IMR-90 (cell line): ENCODE measurements at regions not wholly inside any gene's neighbourhood (a gene's known extent, or its start where the extent isn't known, plus 50 kb on each side); places are given as distances from the start of the nearest gene placed in this dataset.

Experiments
- ATAC-seq: fragments of 200-7000 bp; cut with Tn5 transposase; 2 replicates; pipeline ENCODE4 v1.9.1; 2020; ENCODE audit warnings: low read depth, mild to moderate bottlenecking, moderate library complexity
- BruUV-seq: library from RNA; stranded (reverse); fragments of 400-500 nt; replicated peaks from 2 replicates; lab custom pipeline; 2021; lab: Mats Ljungman, UMichigan
- CTCF ChIA-PET: fragments of 300-600 bp; formaldehyde crosslinking; extraction: SDS; loops from one replicate; lab custom pipeline; 2021; ENCODE audit warnings: antibody characterized with exemption; lab: Yijun Ruan, JAX
- POLR2A ChIA-PET: fragments of 300-600 bp; sonication (Branson Sonifier 250); formaldehyde crosslinking; loops from one replicate; lab custom pipeline; 2022; ENCODE audit warnings: antibody characterized with exemption; ENCODE audit not compliant: unreplicated experiment; lab: Charles Lee
- DNase-seq: peaks from one replicate; pipeline ENCODE4 v3.0.0; 2013
- H2AFZ ChIP-seq: replicated peaks from 2 replicates; pipeline ENCODE3; 2013; ENCODE audit warnings: low read length, mild to moderate bottlenecking; ENCODE audit not compliant: poor library complexity
- H2AK5ac ChIP-seq: 2 replicates; pipeline ENCODE4 v1.6.1; 2013; ENCODE audit warnings: low read depth, low read length, inconsistent platforms
- H2AK9ac ChIP-seq: replicated peaks from 2 replicates; pipeline ENCODE3; 2013; ENCODE audit warnings: mild to moderate bottlenecking, low read depth, low read length, moderate library complexity; ENCODE audit not compliant: poor library complexity
- H2BK120ac ChIP-seq: 2 replicates; pipeline ENCODE4 v1.6.1; 2013; ENCODE audit warnings: low read depth, low read length, inconsistent platforms
- H2BK15ac ChIP-seq: 3 replicates; pipeline ENCODE4 v1.6.1; 2013; ENCODE audit warnings: low read depth, low read length, inconsistent platforms
- H2BK20ac ChIP-seq: 2 replicates; pipeline ENCODE4 v1.6.1; 2013; ENCODE audit warnings: low read depth, mild to moderate bottlenecking, inconsistent platforms, low read length, moderate library complexity
- H2BK5ac ChIP-seq: 2 replicates; pipeline ENCODE4 v1.6.1; 2013; ENCODE audit warnings: mild to moderate bottlenecking, low read depth, low read length, inconsistent platforms; ENCODE audit not compliant: poor library complexity, severe bottlenecking
- H3K14ac ChIP-seq: replicated peaks from 2 replicates; pipeline ENCODE4 v1.6.1; 2013; ENCODE audit warnings: low read depth, low read length, inconsistent platforms
- H3K18ac ChIP-seq: 2 replicates; pipeline ENCODE4 v1.6.1; 2013; ENCODE audit warnings: low read depth, low read length, control low read depth
- H3K23ac ChIP-seq: 2 replicates; pipeline ENCODE4 v1.6.1; 2013; ENCODE audit warnings: low read depth, low read length, inconsistent platforms
- H3K27ac ChIP-seq: 2 replicates; pipeline ENCODE4 v1.5.1; 2013; ENCODE audit warnings: mild to moderate bottlenecking, control low read depth, low read length; ENCODE audit not compliant: insufficient read depth
- H3K27me3 ChIP-seq: 2 replicates; pipeline ENCODE4 v1.6.1; 2013; ENCODE audit warnings: low read length; ENCODE audit not compliant: control insufficient read depth, insufficient read depth
- H3K36me3 ChIP-seq: 2 replicates; pipeline ENCODE4 v1.6.1; 2013; ENCODE audit warnings: low read length, mixed read lengths; ENCODE audit not compliant: control insufficient read depth, insufficient read depth
- H3K4ac ChIP-seq: 2 replicates; pipeline ENCODE4 v1.6.1; 2013; ENCODE audit warnings: low read depth, low read length, inconsistent platforms
- H3K4me1 ChIP-seq: 2 replicates; pipeline ENCODE4 v1.6.1; 2013; ENCODE audit warnings: low read length, mixed read lengths; ENCODE audit not compliant: control insufficient read depth, insufficient read depth
- H3K4me2 ChIP-seq: 2 replicates; pipeline ENCODE4 v1.6.1; 2013; ENCODE audit warnings: low read depth, mild to moderate bottlenecking, control low read depth, low read length, moderate library complexity
- H3K4me3 ChIP-seq: 2 replicates; pipeline ENCODE4 v1.5.1; 2013; ENCODE audit warnings: low read depth, mild to moderate bottlenecking, control low read depth, low read length, moderate library complexity; ENCODE audit not compliant: insufficient read depth
- H3K56ac ChIP-seq: 2 replicates; pipeline ENCODE4 v1.6.1; 2013; ENCODE audit warnings: low read length, inconsistent platforms; ENCODE audit not compliant: insufficient read depth; ENCODE audit errors: extremely low read depth
- H3K79me1 ChIP-seq, 2 experiments: 2 replicates each; pipeline ENCODE4 v1.6.1; 2013; ENCODE audit warnings: low read length in 2 of 2, inconsistent platforms in 1 of 2, low read depth in 1 of 2
- H3K9ac ChIP-seq: 2 replicates; pipeline ENCODE4 v1.6.1; 2013; ENCODE audit warnings: low read depth, low read length, control low read depth
- H3K9me1 ChIP-seq: 2 replicates; pipeline ENCODE4 v1.6.1; 2013; ENCODE audit warnings: low read length, inconsistent platforms; ENCODE audit not compliant: insufficient read depth
- H3K9me3 ChIP-seq: 2 replicates; pipeline ENCODE4 v1.6.1; 2013; ENCODE audit warnings: low read length; ENCODE audit not compliant: control insufficient read depth, insufficient read depth
- H4K20me1 ChIP-seq: 2 replicates; pipeline ENCODE4 v1.6.1; 2013; ENCODE audit warnings: low read length, inconsistent platforms; ENCODE audit not compliant: insufficient read depth
- H4K5ac ChIP-seq: 2 replicates; pipeline ENCODE4 v1.6.1; 2013; ENCODE audit warnings: mild to moderate bottlenecking, low read depth, low read length, control low read depth
- H4K8ac ChIP-seq, 2 experiments: 2 replicates each; pipeline ENCODE4 v1.6.1; 2013; ENCODE audit warnings: low read depth in 2 of 2, low read length in 2 of 2, control low read depth in 1 of 2, inconsistent platforms in 1 of 2
- H4K91ac ChIP-seq: 2 replicates; pipeline ENCODE4 v1.6.1; 2013; ENCODE audit warnings: low read depth, low read length, inconsistent platforms; ENCODE audit not compliant: insufficient read depth
- CEBPB ChIP-seq: IDR thresholded peaks from 2 replicates; pipeline ENCODE4 v1.6.1; 2012; ENCODE audit warnings: low read depth, low read length, improper control_type of control experiment
- CHD1 ChIP-seq: IDR thresholded peaks from 2 replicates; pipeline ENCODE4 v1.6.1; 2012; ENCODE audit warnings: low read depth, low read length, improper control_type of control experiment
- ELK1 ChIP-seq: fragments of 150-350 bp; IDR thresholded peaks from 2 replicates; pipeline ENCODE4 v1.6.1; 2016; ENCODE audit warnings: low read depth, mild to moderate bottlenecking, low read length, moderate library complexity, borderline replicate concordance
- MAZ ChIP-seq: IDR thresholded peaks from 2 replicates; pipeline ENCODE4 v1.6.1; 2012; ENCODE audit warnings: low read depth, mild to moderate bottlenecking, low read length, improper control_type of control experiment, moderate library complexity, borderline replicate concordance
- MXI1 ChIP-seq: IDR thresholded peaks from 2 replicates; pipeline ENCODE4 v1.6.1; 2012; ENCODE audit warnings: low read depth, mild to moderate bottlenecking, low read length, moderate library complexity, borderline replicate concordance
- POLR2A ChIP-seq: IDR thresholded peaks from 2 replicates; pipeline ENCODE4 v1.6.1; 2012; ENCODE audit warnings: mild to moderate bottlenecking, low read depth, low read length
- WGBS, 2 experiments: methylation state at CpG; one replicate each; pipeline versions ENCODE4 v1.1.5 to v1.1.7; 2013; ENCODE audit warnings: missing lambda C conversion rate in 2 of 2; ENCODE audit not compliant: insufficient read length in 1 of 2; ENCODE audit errors: extremely low coverage in 2 of 2; 5-methylcytosine and 5-hydroxymethylcytosine counted together
- dilution Hi-C: fragments of 300-500 bp; cut with HindIII; formaldehyde crosslinking; loops from one replicate; pipeline ENCODE4 v1.14.3; 2018; ENCODE audit warnings: low sequenced_read_pairs; ENCODE audit not compliant: unreplicated experiment
- in situ Hi-C: fragments of 300-500 bp; cut with MboI; formaldehyde crosslinking; loops from 3 replicates; pipeline ENCODE4 v1.14.3; 2019; ENCODE audit warnings: low sequenced_read_pairs, inconsistent platforms, mixed read lengths
- intact Hi-C: fragments of 100-400 bp; cut with micrococcal nuclease; formaldehyde crosslinking; loops from 2 replicates; pipeline ENCODE4 v1.10.0; 2022

- H4K8ac ChIP-seq, result no peak overlapping the region
- no peak overlapping the region for H3K4ac ChIP-seq
- ChIA-PET POLR2A (interaction anchor here (0.6 kb wide), 1 partner anchor 816 kb away, joined by 28 read pairs; no protein-coding TSS in a partner anchor), CTCF (no interaction called here)
- H4K91ac ChIP-seq, result no peak overlapping the region
- no peak for ATAC-seq
- 0 out of 2 replicates have a peak, but pooled peaks cover 3% of the 10 kb centered on the region for H3K9me3 ChIP-seq
- H3K79me1 ChIP-seq, result no peaks in the 10 kb centered on the region
- no peak overlapping the region for H2AK5ac ChIP-seq
- no peak for TF ChIP-seq ELK1
- TF ChIP-seq CHD1, result no peak
- no peak for TF ChIP-seq POLR2A
- no peak for TF ChIP-seq MAZ
- no peak for TF ChIP-seq CEBPB
- no peak for TF ChIP-seq MXI1
- H2BK20ac ChIP-seq, result no peak overlapping the region
- dilution Hi-C loops (no loop called here), intact Hi-C loops (no loop called here), in situ Hi-C loops (no loop called here)
- H3K9ac ChIP-seq, result no peak overlapping the region
- H2BK15ac ChIP-seq, result no peak overlapping the region
- DNase-seq, result no peak
- H3K27ac ChIP-seq, result no peak overlapping the region
- no peak overlapping the region for H3K4me2 ChIP-seq
- H3K4me3 ChIP-seq, result no peak overlapping the region
- H2BK5ac ChIP-seq, result no peak overlapping the region
- no peaks in the 10 kb centered on the region for H4K20me1 ChIP-seq
- no peak overlapping the region for H4K5ac ChIP-seq
- H2AFZ ChIP-seq, result no peak overlapping the region
- no peaks in the 10 kb centered on the region for H3K36me3 ChIP-seq
- H2AK9ac ChIP-seq, result no peak overlapping the region
- no CpG with 5 or more reads among the region's 1 CpG for WGBS, 2 experiments
- no peak overlapping the region for H3K56ac ChIP-seq
- H3K27me3 ChIP-seq, result no peaks in the 10 kb centered on the region
- H3K4me1 ChIP-seq, result no peaks in the 10 kb centered on the region
- H3K14ac ChIP-seq, result no peak overlapping the region
- no peak overlapping the region for H2BK120ac ChIP-seq
- no peak overlapping the region for H3K18ac ChIP-seq
- H3K9me1 ChIP-seq, result no peaks in the 10 kb centered on the region
- no TSS peak for BruUV-seq
- H3K23ac ChIP-seq, result no peak overlapping the region
Measured at GRCh38 chr1:79595931-79596330, 589.4 kb upstream of the ADGRL4 start.
